IMR-90 (cell line): ENCODE measurements at regions not wholly inside any gene's neighbourhood (a gene's known extent, or its start where the extent isn't known, plus 50 kb on each side); places are given as distances from the start of the nearest gene placed in this dataset.

Source experiments
- BHLHE40 ChIP-seq: fragments of 150-350 bp; IDR thresholded peaks from 2 replicates; pipeline ENCODE4 v1.6.1; 2016; ENCODE audit warnings: mild to moderate bottlenecking, low read depth, low read length
- CEBPB ChIP-seq: IDR thresholded peaks from 2 replicates; pipeline ENCODE4 v1.6.1; 2012; ENCODE audit warnings: low read depth, low read length, improper control_type of control experiment
- CHD1 ChIP-seq: IDR thresholded peaks from 2 replicates; pipeline ENCODE4 v1.6.1; 2012; ENCODE audit warnings: low read depth, low read length, improper control_type of control experiment
- FOS ChIP-seq: fragments of 150-350 bp; IDR thresholded peaks from 2 replicates; pipeline ENCODE4 v1.6.1; 2016; ENCODE audit warnings: low read depth, low read length
- MAFK ChIP-seq: IDR thresholded peaks from 2 replicates; pipeline ENCODE4 v1.6.1; 2012; ENCODE audit warnings: low read depth, low read length, improper control_type of control experiment
- MXI1 ChIP-seq: IDR thresholded peaks from 2 replicates; pipeline ENCODE4 v1.6.1; 2012; ENCODE audit warnings: low read depth, mild to moderate bottlenecking, low read length, moderate library complexity, borderline replicate concordance
- POLR2A ChIP-seq: IDR thresholded peaks from 2 replicates; pipeline ENCODE4 v1.6.1; 2012; ENCODE audit warnings: mild to moderate bottlenecking, low read depth, low read length
- RAD21 ChIP-seq: IDR thresholded peaks from 2 replicates; pipeline ENCODE4 v1.6.1; 2012; ENCODE audit warnings: low read length, improper control_type of control experiment
- RCOR1 ChIP-seq: IDR thresholded peaks from 2 replicates; pipeline ENCODE4 v1.6.1; 2012; ENCODE audit warnings: mild to moderate bottlenecking, low read length, improper control_type of control experiment; ENCODE audit not compliant: insufficient replicate concordance
- RFX5 ChIP-seq: IDR thresholded peaks from 2 replicates; pipeline ENCODE4 v1.8.0; 2012; ENCODE audit warnings: low read depth, mild to moderate bottlenecking, low read length, moderate library complexity
- TF ChIP-seq, protein P1 (sequence below): conservative IDR thresholded peaks from 2 replicates; pipeline ENCODE4 v1.5.1; 2012; ENCODE audit warnings: mild to moderate bottlenecking, low read depth, low read length, improper control_type of control experiment
- TF ChIP-seq, protein P2 (sequence below): fragments of 150-350 bp; IDR thresholded peaks from 2 replicates; pipeline ENCODE4 v1.6.1; 2017; ENCODE audit warnings: mild to moderate bottlenecking, antibody characterized with exemption, low read length, low read depth
- TF ChIP-seq, protein P3 (sequence below): fragments of 150-350 bp; IDR thresholded peaks from 2 replicates; pipeline ENCODE4 v1.6.1; 2016; ENCODE audit warnings: low read depth, mild to moderate bottlenecking, low read length, moderate library complexity, borderline replicate concordance

DNA sequence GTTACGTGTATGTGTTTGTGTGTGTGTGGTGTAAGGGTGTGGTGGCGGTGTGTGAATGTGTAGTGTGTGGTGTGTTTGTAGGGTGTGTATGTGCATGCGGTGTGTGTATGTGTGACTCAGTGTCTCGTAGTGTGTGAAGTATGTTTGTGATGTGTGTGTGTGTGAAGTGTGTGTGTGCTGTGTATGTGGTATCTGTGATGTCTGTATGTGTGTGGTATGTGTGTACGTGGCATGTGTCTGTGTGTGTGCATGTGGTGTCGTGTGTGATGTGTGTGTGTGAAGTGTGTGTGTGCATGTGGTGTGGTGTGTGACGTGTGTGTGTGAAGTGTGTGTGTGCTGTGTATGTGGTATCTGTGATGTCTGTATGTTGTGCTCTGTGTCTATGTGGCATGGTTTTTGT lies 339.4 kb downstream of the MTRR start:
- TF ChIP-seq CEBPB (no peak), RAD21 (no peak), RCOR1 (no peak), RFX5 (no peak), MXI1 (no peak), FOS (no peak), POLR2A (no peak), BHLHE40 (no peak), MAFK (no peak), CHD1 (no peak)
- TF ChIP-seq, protein P1, sequence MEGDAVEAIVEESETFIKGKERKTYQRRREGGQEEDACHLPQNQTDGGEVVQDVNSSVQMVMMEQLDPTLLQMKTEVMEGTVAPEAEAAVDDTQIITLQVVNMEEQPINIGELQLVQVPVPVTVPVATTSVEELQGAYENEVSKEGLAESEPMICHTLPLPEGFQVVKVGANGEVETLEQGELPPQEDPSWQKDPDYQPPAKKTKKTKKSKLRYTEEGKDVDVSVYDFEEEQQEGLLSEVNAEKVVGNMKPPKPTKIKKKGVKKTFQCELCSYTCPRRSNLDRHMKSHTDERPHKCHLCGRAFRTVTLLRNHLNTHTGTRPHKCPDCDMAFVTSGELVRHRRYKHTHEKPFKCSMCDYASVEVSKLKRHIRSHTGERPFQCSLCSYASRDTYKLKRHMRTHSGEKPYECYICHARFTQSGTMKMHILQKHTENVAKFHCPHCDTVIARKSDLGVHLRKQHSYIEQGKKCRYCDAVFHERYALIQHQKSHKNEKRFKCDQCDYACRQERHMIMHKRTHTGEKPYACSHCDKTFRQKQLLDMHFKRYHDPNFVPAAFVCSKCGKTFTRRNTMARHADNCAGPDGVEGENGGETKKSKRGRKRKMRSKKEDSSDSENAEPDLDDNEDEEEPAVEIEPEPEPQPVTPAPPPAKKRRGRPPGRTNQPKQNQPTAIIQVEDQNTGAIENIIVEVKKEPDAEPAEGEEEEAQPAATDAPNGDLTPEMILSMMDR, result no peak
- TF ChIP-seq, protein P2, sequence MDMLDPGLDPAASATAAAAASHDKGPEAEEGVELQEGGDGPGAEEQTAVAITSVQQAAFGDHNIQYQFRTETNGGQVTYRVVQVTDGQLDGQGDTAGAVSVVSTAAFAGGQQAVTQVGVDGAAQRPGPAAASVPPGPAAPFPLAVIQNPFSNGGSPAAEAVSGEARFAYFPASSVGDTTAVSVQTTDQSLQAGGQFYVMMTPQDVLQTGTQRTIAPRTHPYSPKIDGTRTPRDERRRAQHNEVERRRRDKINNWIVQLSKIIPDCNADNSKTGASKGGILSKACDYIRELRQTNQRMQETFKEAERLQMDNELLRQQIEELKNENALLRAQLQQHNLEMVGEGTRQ, result no peak
- TF ChIP-seq, protein P3, sequence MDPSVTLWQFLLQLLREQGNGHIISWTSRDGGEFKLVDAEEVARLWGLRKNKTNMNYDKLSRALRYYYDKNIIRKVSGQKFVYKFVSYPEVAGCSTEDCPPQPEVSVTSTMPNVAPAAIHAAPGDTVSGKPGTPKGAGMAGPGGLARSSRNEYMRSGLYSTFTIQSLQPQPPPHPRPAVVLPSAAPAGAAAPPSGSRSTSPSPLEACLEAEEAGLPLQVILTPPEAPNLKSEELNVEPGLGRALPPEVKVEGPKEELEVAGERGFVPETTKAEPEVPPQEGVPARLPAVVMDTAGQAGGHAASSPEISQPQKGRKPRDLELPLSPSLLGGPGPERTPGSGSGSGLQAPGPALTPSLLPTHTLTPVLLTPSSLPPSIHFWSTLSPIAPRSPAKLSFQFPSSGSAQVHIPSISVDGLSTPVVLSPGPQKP, result no peak
